ENCODE measurements at regions not wholly inside any gene's neighbourhood (a gene's known extent, or its start where the extent isn't known, plus 50 kb on each side); places are given as distances from the start of the nearest gene placed in this dataset.

- Histone ChIP-seq H2AFZ (ENCODE audit: low read depth, low read length, poor library complexity, severe bottlenecking) (no peak overlapping the region), H3K9me2 (ENCODE audit: insufficient read depth) (no peaks in the 10 kb centered on the region), H3K4me1 (ENCODE audit: control insufficient read depth in 1 of 2, insufficient read depth in 2 of 2, low read length in 2 of 2) (no peaks in the 10 kb centered on the region), H3K27me3 (ENCODE audit: insufficient read depth, low read length) (no peaks in the 10 kb centered on the region), H3K4me3 (replicated peaks in 1 of 2; ENCODE audit: low read depth in 1 of 2, low read length in 2 of 2) (no peak overlapping the region), H3K9me3 (ENCODE audit: control insufficient read depth in 1 of 2, insufficient read depth in 1 of 2, low read depth in 1 of 2, low read length in 2 of 2) (no peaks in the 10 kb centered on the region), H3K4me2 (ENCODE audit: low read length) (no peak overlapping the region), H3K79me2 (ENCODE audit: insufficient read depth, low read length) (no peaks in the 10 kb centered on the region), H3K9ac (ENCODE audit: low read length) (no peak overlapping the region), H3K36me3 (ENCODE audit: control insufficient read depth in 1 of 2, insufficient read depth in 2 of 2, low read length in 2 of 2) (no peaks in the 10 kb centered on the region), H3K27ac (ENCODE audit: low read depth, low read length) (no peak overlapping the region), H4K20me1 (ENCODE audit: insufficient read depth) (no peaks in the 10 kb centered on the region)
- TF ChIP-seq SRF (IDR thresholded peaks at IDR 0.05; ENCODE audit: low read depth) (no peak), ZNF274 (IDR thresholded peaks at IDR 0.05; ENCODE audit: low read depth, low read length) (no peak), POLR2A (IDR thresholded peaks at IDR 0.05; ENCODE audit: borderline replicate concordance, extremely low read depth, insufficient read depth, insufficient read length) (no peak), RAD21 (IDR thresholded peaks at IDR 0.05; ENCODE audit: low read depth) (no peak), SIN3A (IDR thresholded peaks at IDR 0.05; ENCODE audit: low read depth) (no peak)
- TF ChIP-seq, protein P1, sequence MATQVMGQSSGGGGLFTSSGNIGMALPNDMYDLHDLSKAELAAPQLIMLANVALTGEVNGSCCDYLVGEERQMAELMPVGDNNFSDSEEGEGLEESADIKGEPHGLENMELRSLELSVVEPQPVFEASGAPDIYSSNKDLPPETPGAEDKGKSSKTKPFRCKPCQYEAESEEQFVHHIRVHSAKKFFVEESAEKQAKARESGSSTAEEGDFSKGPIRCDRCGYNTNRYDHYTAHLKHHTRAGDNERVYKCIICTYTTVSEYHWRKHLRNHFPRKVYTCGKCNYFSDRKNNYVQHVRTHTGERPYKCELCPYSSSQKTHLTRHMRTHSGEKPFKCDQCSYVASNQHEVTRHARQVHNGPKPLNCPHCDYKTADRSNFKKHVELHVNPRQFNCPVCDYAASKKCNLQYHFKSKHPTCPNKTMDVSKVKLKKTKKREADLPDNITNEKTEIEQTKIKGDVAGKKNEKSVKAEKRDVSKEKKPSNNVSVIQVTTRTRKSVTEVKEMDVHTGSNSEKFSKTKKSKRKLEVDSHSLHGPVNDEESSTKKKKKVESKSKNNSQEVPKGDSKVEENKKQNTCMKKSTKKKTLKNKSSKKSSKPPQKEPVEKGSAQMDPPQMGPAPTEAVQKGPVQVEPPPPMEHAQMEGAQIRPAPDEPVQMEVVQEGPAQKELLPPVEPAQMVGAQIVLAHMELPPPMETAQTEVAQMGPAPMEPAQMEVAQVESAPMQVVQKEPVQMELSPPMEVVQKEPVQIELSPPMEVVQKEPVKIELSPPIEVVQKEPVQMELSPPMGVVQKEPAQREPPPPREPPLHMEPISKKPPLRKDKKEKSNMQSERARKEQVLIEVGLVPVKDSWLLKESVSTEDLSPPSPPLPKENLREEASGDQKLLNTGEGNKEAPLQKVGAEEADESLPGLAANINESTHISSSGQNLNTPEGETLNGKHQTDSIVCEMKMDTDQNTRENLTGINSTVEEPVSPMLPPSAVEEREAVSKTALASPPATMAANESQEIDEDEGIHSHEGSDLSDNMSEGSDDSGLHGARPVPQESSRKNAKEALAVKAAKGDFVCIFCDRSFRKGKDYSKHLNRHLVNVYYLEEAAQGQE (IDR thresholded peaks at IDR 0.05; ENCODE audit: low read depth), result no peak
- TF ChIP-seq, protein P2, sequence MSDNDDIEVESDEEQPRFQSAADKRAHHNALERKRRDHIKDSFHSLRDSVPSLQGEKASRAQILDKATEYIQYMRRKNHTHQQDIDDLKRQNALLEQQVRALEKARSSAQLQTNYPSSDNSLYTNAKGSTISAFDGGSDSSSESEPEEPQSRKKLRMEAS (IDR thresholded peaks at IDR 0.05), result no peak
- BruUV-seq (replicated peaks), result no TSS peak
- POLR2A ChIA-PET, result no interaction called here
- RAD21 ChIA-PET (ENCODE audit: low non-redundant PET in 1 of 2, low total read pairs in 2 of 2, uncharacterized antibody in 2 of 2, unreplicated experiment in 2 of 2), result no interaction called here
- intact Hi-C loops (cut with micrococcal nuclease), result no loop called here
- no peak for DNase-seq (ENCODE audit: low read depth, low spot score)
- CTCF ChIA-PET, result no interaction called here
- ATAC-seq, result no peak
Observed at GRCh38 chr6:137350857-137351256, 131.7 kb upstream of the IFNGR1 start.
